GM18498 (cell line): ENCODE measurements at regions not wholly inside any gene's neighbourhood (a gene's known extent, or its start where the extent isn't known, plus 50 kb on each side); places are given as distances from the start of the nearest gene placed in this dataset.

Experiments
- ATAC-seq: cut with Tn5 transposase; IDR thresholded peaks from one replicate; pipeline ENCODE4 v1.9.1; 2021; ENCODE audit warnings: mild to moderate bottlenecking, moderate library complexity; ENCODE audit not compliant: unreplicated experiment

DNA sequence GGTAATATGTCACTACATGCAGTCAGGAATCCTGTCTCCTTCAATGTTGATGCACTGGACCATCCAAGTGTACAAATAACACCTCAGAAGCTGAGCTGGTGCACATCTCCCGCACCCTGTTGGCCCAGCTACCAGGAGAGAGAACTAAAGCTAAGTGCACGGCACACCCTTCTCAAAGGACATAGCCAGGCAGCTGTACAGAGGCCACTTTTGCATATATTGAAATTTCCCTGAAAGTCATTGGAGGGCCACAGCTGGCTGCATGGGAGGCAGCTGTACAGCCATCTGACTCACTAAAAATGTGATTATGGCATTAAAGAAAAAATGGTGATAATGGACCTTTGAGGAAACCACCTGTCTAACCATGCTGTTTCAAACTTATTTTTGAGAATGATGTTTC, 441.7 kb downstream of the CBLN2 start:
- ATAC-seq, result no peak

- no peak for ATAC-seq
These were observed 443.6 kb downstream of the CBLN2 start for GRCh38 chr18:72100465-72101004.

DNA sequence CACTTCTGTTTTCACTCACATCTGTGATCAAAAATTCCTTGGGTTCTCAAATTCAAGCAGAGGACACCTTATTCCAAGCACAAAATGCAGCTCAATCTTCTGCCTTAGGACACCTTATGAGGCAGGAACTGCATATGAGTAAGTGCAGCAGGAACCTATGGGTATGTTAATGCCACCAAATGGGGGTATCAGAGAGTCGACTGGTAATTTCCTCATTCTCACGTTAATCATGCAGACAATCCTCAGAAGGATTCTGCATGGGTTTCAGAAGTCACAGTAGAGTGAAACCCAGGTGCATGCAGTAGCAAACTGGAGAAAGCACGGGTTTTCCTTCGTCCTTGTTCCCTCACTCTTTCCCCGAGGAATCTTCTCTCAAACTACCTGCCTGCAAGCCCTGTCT, 452.8 kb downstream of the CBLN2 start:
- ATAC-seq, result no peak

DNA sequence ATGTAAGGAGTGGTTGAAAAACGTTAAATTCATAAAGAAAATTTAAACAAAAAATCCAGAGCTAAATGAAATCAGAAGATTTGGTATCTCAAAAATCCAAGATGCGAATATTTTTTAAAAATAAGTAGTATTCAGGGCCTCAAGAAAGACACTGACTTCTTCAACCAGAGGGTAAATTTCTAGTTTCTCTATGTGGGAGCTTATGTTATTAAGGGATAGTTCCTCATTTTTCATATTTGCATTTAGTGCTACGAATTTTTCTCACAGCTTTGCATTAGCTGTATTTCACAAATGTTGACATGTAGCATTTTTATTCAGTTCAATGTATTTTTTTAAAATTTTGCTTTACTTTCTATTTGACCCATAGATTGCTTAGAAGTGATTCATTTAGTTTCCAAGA, 454.7 kb downstream of the CBLN2 start:
- ATAC-seq, result no peak

DNA sequence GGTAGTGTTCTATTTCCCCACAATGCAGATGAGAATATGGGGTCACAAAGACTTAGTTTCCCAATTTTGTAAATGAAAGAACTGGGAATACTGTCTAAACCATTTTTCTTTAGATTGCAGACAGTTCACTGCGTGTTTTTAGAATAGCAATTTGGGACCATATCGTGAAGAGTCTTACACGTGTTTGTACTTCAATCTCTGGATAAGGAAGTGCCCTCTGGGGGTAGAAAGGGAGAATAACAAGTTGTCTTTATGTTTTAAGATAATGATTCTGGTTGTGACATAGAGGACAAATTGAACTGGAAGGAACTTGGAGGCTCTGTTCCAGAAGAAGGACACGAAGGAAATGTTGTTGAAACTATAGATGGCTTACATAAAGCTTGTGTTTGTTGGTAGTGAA, 457.7 kb downstream of the CBLN2 start:
- peak; percentile 82 for ATAC-seq

DNA sequence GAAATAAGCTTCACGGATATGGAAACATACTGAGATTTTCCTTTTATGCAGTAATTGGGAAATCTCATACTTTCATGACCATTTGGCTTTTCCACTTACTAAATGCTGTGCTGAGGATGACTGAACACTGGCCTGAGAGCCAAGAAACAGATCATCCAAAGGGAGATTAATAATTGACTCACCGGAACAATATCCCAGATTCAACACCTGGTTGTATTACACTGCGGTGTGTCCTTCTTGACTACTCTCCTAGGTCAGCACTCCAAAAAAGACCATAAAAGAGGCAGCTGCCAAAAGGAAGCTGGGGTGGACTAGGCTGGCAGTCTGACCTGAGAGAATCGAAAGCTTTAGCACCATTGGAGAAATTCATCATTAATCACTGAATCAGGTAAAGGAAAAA, 469.1 kb downstream of the CBLN2 start:
- no peak for ATAC-seq

DNA sequence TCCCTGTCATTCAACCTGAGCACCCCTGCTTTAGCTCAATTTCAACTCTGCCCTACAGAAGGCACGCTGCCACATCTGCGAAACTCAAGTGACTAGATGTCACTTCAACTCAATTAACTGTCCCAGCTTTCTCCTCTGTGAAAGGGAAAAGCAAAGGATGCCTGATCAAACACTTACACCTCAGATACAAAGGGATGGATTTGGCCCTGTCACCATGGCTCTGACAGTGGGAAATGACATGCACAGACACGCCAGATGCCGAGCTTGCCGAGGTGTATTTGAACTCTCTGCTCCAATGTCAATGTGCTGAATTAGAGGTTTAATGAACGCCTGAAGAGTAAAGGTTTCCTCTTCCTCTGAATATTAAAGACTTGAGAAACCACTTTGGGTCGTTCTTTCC, 481.1 kb downstream of the CBLN2 start:
- no peak for ATAC-seq

GRCh38 chr18:72058851-72059250, 485.3 kb downstream of the CBLN2 start:
- no peak for ATAC-seq

- no peak for ATAC-seq
These were observed 488.0 kb downstream of the CBLN2 start for GRCh38 chr18:72056171-72056570.

DNA sequence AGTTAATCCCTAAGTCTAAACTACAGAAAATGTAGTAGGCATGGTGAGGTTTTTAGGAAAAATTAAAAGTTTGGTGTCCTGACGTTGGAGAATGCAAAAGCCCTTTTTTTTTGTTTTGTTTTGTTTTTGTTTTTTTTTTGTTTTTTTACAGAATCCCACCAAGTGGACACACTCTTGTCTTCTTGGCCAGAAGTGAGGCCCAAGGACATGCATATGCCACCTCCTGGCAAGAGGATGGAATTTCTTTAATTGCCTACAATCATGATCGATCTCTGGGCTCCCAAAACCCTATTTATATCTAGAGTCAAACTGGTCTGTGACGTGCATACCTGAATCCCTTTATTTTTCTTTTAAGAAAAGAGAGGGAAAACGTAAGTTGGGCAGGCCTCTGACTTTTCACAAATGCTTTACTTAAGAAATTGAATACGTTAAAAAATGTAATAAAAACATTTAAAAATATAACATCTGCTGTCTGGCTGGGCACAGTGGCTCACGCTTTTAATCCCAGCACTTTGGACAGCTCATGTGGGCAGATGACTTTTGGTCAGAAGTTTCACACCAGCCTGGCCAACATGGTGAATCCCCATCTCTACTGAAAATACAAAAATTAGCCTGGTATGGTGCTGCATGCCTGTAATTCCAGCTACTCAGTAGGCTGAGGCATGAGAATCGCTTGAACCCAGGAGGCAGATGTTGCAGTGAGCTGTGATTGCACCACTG, 502.7 kb downstream of the CBLN2 start:
- ATAC-seq, result no peak

GRCh38 chr18:72013427-72013850, 530.7 kb downstream of the CBLN2 start:
- no peak for ATAC-seq

DNA sequence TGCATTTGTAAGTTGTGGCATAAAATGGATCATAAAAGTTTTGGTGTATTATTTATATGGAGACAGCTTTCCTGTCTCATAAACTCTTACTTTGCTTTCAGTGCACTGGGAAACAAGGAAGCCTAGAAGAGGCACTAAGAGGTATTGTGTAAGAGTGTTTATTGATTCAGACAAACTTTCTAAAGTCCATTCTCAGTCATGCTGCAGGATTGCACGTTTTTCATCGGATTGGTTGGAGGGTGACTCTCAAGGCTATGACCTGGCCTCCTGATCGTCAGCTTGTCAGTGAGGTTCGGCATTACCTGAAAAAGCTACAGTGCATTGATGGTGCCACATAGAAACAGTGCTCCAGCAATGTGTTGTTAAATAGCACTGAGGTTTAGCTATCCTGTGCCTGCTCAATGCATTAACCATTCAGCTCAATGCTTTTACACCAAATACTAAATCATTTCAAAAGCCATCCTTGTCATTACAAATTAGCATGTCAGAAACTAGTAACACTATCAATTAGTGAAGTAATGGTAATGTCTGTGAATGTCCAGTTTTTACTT, 545.5 kb downstream of the CBLN2 start:
- no peak for ATAC-seq

- ATAC-seq, result no peak
These were observed 548.2 kb downstream of the CBLN2 start for GRCh38 chr18:71995904-71996465.

DNA sequence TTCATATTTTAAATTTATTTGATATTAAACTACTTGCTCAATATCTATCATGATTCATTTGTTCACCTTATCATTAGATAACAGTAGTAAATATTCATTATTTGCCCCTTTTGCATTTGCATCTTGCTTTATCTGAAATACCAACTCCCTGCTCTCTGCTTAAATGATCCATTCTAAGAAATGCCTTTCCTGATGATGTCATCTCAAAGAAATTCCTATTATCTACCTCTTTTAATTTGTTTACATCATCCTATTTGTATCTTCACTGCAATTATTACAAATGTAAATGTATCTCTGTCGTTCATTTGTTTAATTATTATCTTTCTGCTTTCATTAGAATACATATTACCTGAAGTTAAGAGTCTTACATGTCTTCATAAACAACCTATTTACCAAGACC, 549.9 kb downstream of the CBLN2 start:
- no peak for ATAC-seq

DNA sequence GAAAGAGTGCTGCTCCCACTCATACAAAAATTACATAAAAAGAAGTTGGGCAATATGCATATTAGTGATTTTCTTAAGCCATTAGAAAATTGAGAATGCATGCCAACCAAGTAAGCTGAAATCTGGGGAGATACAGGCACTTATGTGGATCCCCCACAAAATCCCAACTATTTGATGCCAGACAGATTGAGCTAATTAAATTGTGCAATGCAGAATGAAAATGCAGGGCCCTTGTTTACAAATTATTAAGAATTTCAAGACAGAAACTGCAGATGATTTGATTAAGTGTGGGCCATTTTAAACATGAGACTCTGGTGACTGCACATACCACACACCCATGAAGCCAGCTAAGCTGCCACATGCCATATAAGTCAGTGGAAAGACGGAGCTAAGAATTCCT, 554.5 kb downstream of the CBLN2 start:
- ATAC-seq, result no peak

DNA sequence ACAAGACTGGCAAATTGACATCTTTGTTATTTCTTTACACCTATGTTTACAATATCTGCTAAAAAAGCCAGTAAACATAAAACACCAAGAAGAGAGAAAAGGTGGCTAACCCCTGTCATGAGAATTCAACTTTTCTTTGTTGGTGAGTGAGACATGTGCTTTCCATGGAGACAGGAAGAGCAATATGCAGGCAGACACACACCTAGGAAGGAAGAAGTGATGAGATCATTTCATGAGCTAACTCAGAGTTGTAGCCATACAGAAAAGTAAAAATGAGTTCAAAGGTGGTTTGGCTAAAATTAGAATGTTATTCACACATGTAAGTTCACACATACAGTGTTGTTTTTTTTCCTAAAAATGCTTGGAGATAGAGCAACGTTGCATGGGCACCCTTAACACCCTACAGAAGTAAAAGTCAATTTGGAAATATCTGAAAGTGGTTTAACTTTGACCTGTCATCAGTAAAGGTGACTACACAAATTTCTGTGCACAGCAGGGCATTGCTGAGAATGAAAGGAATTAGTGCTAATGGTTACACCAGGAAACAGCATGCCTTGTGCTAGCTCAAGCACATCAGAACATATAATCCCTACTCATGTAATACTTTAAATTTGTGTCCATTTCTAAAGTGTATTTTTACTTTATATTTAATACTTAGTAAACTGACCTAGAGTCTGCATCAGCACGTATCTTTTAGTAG, 557.6 kb downstream of the CBLN2 start:
- no peak for ATAC-seq

DNA sequence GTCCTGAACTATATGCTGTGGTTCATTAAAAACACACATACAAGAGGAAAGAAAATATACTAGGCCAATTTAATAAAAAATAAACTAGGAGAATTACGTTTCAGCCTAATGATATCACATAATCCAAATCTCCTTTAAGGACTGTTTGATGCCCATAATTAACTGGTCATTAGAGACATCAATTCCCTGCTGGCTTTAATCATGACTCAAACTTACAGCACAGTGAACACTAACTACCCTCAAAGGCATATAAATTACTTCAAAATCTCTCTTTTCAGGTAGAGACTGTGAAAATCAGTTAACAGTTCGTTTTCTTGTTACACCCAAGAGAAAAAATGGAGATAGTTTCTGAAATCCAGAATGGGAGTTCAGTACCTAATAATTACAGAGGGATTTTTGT, 567.4 kb downstream of the CBLN2 start:
- ATAC-seq, result no peak

- ATAC-seq, result no peak
These were observed 577.4 kb downstream of the CBLN2 start for GRCh38 chr18:71966791-71967190.

GRCh38 chr18:71958605-71959004, 585.5 kb downstream of the CBLN2 start:
- no peak for ATAC-seq

GRCh38 chr18:71951001-71951400, 593.1 kb downstream of the CBLN2 start:
- ATAC-seq, result no peak

- no peak for ATAC-seq
These were observed 601.7 kb downstream of the CBLN2 start for GRCh38 chr18:71942433-71942832.

- no peak for ATAC-seq
These were observed 604.7 kb downstream of the CBLN2 start for GRCh38 chr18:71939483-71939882.
